ENCODE measurements at regions not wholly inside any gene's neighbourhood (a gene's known extent, or its start where the extent isn't known, plus 50 kb on each side); places are given as distances from the start of the nearest gene placed in this dataset.
"Not testable (repeated sequence)": the region's sequence is repeated elsewhere in the genome, so short reads cannot be mapped to it uniquely, and the experiment has no call there.

DNA sequence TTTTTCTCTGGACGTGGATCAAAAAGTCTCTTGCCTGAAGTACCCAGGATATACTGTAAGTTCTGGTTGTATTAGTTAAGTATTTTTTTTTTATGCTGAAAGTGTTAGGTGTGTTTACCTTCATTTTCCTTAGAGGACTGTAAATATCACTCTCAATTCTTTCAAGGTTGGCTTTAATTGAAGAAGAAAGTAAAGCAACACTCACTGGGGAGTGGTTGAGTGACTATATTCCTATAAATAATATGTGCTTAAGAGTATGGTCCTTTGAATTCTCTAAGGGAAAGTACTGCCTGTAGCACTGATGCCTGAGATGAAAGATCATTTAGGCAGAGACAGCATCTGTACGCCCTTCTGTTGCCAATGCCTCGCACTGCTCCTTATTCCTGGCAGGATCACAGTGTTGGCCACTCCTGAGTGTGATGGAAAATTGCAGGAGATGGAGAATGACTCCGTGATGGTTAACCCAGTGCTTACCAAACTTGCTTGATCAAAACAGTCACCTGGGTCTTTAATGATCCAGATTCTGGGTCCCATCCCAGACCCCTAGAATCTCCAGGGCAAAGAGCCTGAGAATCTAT, 182.0 kb upstream of the MPDZ start:
- DNase-seq = no peak

GRCh38 chr9:13459071-13459470, 179.6 kb upstream of the MPDZ start:
- no peak for DNase-seq

DNA sequence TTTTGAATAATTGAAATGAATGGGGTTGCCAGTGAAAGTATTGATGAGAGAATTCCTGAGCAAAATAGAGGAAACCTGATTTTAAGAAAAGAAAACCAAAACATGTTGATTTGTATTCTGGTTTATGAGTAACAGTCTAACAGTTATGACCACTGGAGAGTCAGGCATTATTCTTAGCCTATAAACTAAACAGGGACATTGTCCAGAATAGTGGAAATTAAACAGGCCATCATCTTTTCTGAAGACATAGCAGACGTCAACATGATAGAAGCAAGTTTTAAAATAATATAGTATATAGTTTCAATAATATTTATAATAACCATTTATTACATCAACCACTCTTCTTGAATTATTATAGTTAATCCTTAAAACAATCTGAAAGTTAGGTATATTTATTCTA, 178.3 kb upstream of the MPDZ start:
- no peak for DNase-seq

DNA sequence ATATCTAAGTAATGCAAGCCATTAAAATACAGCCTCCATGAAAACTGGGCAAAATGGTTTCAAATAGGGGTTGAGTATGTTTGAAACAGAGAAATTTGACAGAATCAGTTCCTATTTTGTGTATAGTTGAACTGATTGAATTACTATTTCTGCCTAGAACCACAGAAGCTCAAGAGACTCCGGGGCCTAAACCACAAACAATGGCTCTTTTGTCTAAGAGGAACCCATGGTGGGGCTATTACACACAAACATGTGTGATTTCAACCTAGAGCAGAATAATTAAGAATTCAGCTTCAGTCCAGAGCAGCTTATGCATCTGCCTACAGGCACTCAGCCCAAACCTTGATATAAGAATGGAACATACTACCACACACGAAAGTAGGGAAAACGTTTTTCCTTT, 171.2 kb upstream of the MPDZ start:
- no peak for DNase-seq

DNA sequence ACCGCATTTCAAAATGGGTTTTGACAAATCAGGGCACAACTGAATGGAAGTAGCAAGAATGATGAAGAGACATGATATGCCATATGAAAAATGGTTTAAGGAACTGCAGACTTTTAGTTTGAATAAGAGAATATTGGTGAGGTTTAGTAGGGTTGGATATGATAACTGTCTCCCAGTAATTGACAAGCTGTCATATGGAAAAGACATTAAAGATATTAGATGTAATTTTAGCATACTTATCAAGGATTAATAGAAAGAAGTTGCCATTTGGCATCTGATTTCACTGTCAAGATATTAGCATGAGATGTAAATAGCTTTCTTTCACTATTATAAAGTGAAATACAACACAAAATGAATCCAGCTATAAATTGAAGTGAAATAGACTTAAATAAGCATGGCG, 169.0 kb upstream of the MPDZ start:
- DNase-seq = no peak

GRCh38 chr9:13447843-13448422, 168.4 kb upstream of the MPDZ start:
- DNase-seq = peak; percentile 21

DNA sequence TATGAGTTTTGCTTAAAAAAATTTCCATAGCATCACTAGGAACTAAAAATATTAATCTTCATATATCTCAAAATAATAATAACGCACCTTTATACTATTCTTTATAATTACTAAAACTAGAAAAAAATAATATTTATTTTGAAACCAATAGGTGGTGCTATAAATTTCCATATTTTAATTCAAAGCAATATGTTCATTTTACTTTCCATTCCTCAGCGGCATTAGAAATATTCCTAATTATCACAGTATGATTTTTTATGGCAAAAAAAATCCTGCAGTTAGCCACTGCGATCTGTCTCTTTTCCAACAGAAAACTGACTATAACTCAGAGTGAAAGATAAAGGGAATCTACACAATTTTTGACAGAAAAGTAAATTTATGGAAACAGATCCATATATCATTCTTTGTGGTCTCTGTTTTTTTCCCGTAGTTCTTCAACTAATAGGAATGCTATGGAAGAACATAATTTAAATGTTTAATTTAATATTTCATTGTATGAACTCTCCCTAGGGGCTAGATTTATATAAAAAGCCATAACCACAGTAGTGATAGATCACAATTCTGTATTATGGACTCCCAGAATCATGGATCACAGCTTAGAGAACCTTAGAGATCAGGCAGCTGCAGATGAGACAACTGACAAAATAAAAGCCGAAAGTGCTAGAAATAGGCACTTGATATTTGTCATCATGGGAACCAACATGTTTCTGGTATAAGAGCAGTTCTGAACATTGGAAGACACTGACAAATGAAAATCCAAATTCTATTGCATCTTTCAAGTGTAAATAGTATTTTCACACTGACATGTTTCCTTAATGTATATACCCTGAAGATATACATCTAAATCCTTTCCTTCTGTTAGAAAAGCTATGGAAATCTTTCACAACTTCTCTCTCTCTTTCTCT, 167.7 kb upstream of the MPDZ start:
- DNase-seq = no peak

DNA sequence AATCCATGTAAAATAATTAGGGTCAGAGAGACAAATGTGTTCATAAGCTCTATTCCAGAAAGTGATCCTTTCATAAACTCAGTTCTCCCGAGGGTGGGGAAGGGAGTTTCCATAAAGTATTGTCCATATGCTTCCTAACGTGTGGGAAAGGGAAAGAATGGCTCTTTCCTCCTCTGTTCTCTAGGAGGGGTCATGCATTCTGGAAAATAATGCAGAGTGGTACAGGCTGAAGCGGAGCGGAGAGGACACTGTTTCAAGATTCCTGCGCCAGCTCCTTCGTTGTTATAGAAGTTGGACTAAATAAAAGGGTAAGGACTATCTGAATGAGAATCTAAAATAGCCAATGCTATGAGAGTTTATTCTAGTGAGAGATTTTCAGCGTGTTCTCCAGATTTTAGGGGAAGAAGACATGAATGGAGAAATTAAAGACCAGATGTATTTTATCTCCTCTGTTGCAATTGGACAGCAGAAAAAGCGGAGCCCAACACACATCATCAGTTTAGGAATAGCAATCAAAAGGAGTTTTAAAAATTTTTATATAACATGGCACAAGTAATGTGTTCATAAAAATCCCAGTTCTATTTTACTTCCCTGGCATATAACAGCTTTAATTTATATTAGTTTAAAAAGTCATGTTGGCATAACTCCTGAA, 166.9 kb upstream of the MPDZ start:
- no peak for DNase-seq

DNA sequence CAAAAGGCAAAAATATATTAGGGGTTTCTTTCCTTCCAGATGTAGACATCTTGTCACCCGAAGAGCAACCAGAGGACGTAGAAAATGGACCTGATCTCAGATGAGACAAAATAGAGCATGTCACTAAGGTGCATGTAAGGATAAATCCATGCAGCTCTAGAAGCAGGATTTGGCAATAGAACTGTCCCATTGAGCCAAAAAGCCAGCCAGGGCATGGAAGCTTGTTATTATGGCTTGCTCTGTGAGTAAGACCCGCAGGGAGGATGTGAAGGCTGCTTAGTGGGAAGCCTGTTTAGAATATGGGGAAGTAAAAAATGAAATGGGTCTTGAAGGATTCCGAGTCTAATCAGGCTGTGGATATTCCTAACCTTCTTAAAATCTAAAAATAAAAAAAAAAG, 165.6 kb upstream of the MPDZ start:
- no peak for DNase-seq

- DNase-seq = no peak
Measured at GRCh38 chr9:13444245-13445102, 165.0 kb upstream of the MPDZ start.

- DNase-seq = no peak
Measured at GRCh38 chr9:13443346-13444244, 164.1 kb upstream of the MPDZ start.

GRCh38 chr9:13439685-13440476, 160.4 kb upstream of the MPDZ start:
- DNase-seq = no peak

GRCh38 chr9:13437866-13438265, 158.4 kb upstream of the MPDZ start:
- no peak for DNase-seq

GRCh38 chr9:13436591-13436990, 157.1 kb upstream of the MPDZ start:
- DNase-seq = no peak

DNA sequence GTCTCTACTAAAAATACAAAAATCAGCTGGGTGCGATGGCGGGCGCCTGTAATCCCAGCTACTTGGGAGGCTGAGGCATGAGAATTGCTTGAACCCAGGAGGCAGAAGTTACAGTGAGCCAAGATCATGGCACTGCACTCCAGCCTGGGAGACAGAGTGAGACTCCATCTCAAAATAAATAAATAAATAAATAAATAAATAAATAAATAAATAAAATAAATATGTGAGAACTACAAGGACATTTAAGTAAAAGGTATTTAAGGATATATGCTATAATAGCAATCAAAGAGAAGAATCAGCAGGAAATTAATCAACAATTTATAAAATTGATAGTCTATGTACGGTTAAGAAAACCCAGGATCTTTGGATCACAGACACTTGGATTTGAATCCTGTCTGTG, 154.0 kb upstream of the MPDZ start:
- not testable (repeated sequence) for DNase-seq

DNA sequence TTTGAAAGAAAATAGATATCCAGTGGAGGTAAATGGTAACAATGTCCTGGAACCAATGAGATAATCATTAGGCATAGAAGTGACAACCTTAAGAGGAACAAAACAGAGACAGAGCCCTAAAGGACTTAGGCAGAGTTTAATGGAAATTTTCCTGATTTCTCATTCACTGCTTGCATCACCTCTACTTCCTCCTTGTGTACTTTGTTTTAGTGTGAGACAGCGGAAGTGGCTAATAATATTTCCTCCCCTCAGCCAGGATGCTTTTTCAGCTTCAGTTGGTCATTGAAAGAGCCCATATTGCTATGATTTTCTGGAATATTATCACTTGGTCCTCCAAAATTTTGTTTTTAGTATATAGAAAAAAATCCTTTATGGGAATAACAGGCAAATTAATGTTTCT, 153.4 kb upstream of the MPDZ start:
- no peak for DNase-seq

DNA sequence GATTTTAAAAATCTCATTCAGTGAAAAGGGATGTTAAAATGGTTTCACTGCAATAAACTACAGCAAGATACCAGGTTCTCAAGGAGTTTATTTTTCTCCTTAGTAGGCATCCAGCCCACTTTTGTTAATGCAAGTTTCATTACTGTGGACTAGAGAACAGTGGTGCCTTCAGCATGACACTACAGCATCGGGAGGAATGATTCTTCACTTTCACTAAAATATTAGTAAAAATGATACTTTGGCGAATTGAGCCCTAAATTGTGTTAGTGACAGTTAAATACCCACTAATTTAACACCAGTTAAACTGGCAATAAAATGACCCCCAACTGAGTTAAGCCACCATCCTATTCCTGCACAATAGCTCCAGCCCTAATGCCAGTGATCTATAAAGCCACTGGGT, 152.2 kb upstream of the MPDZ start:
- no peak for DNase-seq

- no peak for DNase-seq
Measured at GRCh38 chr9:13431222-13431536, 151.7 kb upstream of the MPDZ start.

- DNase-seq = no peak
Measured at GRCh38 chr9:13430368-13431221, 151.1 kb upstream of the MPDZ start.

Data from hematopoietic multipotent progenitor cell treated with erythropoietin and hydrocortisone succinate and interleukin-3 and kit ligand, for 8 days (in vitro differentiated cells).